ENCODE measurements at regions not wholly inside any gene's neighbourhood (a gene's known extent, or its start where the extent isn't known, plus 50 kb on each side); places are given as distances from the start of the nearest gene placed in this dataset.

- TF ChIP-seq CTCF (IDR thresholded peaks at IDR 0.05; ENCODE audit: low read depth, low read length, poor library complexity, severe bottlenecking): no peak
- TF ChIP-seq EZH2phosphoT487 (IDR thresholded peaks at IDR 0.05; ENCODE audit: borderline replicate concordance, low read length): no peak
Measured at GRCh38 chr3:81894598-81894997, 133.2 kb upstream of the GBE1 start.
